ENCODE measurements at regions not wholly inside any gene's neighbourhood (a gene's known extent, or its start where the extent isn't known, plus 50 kb on each side); places are given as distances from the start of the nearest gene placed in this dataset.

DNA sequence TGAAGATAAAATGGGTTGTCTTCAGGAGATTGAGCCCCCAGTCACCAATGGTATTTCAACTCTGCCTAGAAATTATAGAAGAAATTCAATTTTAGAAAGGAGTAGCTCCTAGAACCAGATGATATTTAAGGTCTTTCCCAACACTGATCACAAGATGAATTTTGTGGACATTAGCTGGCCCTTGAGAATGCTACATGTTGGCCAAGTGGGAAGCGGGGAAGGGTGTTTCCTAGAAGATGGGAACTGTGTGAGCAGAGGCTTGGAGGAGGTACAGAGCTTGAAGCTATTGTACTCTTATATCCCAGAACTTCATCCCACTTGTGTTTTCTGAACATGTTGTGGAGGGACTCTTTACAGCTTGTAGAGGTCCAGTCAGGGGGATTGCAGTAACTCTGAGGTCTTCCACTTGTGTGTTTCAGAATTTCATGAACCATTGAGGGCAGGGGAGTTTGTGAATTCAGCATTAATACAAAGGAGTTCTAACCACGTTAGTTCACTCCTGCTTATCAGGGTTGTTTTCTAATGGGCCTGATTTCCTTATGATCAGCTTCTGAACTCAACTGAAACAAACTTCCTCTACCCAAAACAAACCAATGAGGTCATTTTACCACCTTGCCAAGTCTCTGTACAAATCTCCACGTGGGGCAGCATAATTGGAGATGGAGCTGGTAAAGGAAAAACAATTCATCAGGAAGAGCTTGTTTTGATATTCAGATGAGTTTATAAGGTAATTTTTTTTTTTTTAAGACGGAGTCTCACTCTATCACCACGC, 152.6 kb upstream of the TPM1 start:
- H3K4me3 ChIP-seq (ENCODE audit: low read depth, low read length), result no peak overlapping the region
- TF ChIP-seq, protein P1, sequence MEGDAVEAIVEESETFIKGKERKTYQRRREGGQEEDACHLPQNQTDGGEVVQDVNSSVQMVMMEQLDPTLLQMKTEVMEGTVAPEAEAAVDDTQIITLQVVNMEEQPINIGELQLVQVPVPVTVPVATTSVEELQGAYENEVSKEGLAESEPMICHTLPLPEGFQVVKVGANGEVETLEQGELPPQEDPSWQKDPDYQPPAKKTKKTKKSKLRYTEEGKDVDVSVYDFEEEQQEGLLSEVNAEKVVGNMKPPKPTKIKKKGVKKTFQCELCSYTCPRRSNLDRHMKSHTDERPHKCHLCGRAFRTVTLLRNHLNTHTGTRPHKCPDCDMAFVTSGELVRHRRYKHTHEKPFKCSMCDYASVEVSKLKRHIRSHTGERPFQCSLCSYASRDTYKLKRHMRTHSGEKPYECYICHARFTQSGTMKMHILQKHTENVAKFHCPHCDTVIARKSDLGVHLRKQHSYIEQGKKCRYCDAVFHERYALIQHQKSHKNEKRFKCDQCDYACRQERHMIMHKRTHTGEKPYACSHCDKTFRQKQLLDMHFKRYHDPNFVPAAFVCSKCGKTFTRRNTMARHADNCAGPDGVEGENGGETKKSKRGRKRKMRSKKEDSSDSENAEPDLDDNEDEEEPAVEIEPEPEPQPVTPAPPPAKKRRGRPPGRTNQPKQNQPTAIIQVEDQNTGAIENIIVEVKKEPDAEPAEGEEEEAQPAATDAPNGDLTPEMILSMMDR (IDR thresholded peaks at IDR 0.05; ENCODE audit: low read depth, low read length), result peak; percentile 2
- peak; percentile 63 for DNase-seq (ENCODE audit: low read depth, low spot score)
- in situ Hi-C loops (cut with HindIII; ENCODE audit: low sequenced_read_pairs), result no loop called here

DNA sequence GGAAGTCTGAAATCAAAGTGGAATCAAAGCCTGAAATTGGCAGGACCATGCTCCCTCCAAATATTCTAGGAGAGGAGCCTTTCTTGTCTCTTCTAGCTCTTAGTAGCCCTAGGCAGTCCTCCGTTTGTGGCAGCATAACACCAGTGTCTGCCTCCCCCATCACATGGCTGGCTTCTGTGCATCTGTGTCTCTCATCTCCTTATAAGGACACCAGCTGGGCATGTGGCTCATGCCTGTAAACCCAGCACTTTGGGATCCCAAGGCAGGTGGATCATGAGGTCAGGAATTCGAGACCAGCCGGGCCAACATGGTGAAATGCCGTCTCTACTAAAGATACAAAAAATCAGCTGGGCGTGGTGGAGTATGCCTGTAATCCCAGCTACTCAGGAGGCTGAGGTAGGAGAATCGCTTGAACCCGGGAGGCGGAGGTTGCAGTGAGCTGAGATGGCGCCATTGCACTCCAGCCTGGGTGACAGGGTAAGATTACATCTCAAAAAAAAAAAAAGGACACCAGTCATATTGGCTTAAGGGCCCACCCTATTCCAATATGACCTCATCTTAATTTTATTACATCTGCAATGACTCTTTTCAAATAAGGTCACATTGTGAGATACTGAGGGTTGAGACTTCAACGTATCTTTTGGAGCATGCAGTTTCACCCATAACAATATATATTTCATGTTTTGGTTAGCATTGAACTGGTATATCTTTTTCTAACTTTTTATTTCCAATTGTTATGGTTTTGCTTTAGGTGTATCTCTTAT, 148.0 kb upstream of the TPM1 start:
- TF ChIP-seq, protein P1 (IDR thresholded peaks at IDR 0.05; ENCODE audit: low read depth, low read length), result no peak
- in situ Hi-C loops (cut with HindIII; ENCODE audit: low sequenced_read_pairs), result no loop called here
- DNase-seq (ENCODE audit: low read depth, low spot score), result no peak
- H3K4me3 ChIP-seq (ENCODE audit: low read depth, low read length), result no peak overlapping the region

DNA sequence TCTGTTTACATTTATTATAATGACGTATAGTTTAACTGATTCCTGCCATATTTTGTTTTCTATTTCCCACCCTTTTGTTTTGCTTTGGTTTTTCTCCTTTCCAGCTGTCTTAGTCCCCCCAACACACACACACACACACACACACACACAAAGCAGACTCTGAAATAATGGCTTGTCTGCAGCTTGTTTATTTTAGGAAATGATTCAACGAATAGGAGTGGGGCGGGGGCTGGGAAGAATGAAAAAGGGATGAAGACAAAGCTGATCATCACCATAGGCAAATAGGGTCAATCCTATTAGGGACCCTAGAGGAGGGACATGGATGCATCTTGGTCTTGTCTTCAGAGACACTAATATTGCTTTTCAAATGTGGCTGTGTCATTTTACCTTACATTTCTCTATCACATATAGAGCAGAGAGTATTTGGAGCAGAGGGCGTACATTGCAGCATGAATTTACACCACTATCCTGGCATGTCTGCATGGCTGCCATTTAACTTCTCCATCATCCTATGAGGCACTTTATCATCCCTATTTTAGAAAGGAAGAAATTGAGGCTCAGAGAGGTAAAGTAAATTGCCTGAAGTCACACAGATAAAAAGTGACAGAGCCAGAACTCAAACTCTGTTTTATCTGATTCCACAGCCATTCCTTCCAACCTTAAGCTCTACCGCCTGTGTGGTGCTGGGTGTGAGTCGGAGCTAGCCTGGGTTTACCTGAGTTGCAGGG, 147.2 kb upstream of the TPM1 start:
- peak; percentile 92 for DNase-seq (ENCODE audit: low read depth, low spot score)
- H3K4me3 ChIP-seq (ENCODE audit: low read depth, low read length), result no peak overlapping the region
- in situ Hi-C loops (cut with HindIII; ENCODE audit: low sequenced_read_pairs), result no loop called here
- TF ChIP-seq, protein P1 (IDR thresholded peaks at IDR 0.05; ENCODE audit: low read depth, low read length), result no peak

DNA sequence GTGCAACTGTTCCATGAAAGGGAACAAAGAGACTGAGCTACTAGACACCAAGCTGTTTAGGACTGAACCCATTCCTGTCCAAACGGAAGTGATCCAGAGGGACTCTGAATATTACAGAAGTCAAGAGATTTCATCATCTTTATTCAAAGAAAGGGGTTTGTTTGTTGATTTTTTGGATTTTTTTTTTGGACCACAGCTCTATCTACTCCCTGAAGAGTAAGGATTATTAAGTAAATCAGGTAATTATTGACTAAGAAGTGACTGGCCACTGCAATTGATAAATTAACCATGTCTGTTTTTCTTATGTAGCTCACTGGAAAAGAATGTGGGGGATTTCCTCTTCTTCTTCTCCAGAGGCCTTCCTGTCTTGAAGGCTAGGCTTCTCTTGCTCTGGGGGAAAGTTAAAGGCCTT, 146.6 kb upstream of the TPM1 start:
- in situ Hi-C loops (cut with HindIII; ENCODE audit: low sequenced_read_pairs), result no loop called here
- no peak overlapping the region for H3K4me3 ChIP-seq (ENCODE audit: low read depth, low read length)

DNA sequence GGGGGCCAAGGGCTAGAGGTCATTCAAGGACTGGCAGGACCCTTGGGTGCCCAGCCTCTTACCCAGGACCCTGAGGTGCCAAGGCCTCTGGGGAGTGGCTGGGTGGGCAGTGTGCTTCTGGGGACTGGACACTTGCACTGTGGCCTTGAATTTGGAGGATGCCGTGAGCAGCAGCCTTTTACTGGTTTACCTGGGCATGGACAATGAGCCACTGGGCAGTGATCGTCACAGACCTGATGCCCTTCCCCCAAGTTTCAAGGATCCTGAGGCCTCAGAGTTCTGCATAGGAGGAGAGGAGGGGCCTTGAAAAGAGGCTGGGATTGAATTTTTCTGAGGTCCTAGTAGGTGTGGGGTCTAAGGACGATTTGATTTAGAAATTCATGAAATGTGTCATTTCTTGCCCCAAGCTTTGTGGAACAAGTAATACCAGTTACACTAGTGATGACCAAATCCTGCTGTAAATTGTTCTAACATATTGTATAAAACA, 146.1 kb upstream of the TPM1 start:
- no peak overlapping the region for H3K4me3 ChIP-seq (ENCODE audit: low read depth, low read length)
- in situ Hi-C loops (cut with HindIII; ENCODE audit: low sequenced_read_pairs), result no loop called here
- no peak for DNase-seq (ENCODE audit: low read depth, low spot score)
- TF ChIP-seq, protein P1 (IDR thresholded peaks at IDR 0.05; ENCODE audit: low read depth, low read length), result no peak

More for the DNA sequence above, 146.6 kb upstream of the TPM1 start:
- peak; percentile 88 for DNase-seq (ENCODE audit: low read depth, low spot score)
- TF ChIP-seq, protein P1 (IDR thresholded peaks at IDR 0.05; ENCODE audit: low read depth, low read length), result no peak

DNA sequence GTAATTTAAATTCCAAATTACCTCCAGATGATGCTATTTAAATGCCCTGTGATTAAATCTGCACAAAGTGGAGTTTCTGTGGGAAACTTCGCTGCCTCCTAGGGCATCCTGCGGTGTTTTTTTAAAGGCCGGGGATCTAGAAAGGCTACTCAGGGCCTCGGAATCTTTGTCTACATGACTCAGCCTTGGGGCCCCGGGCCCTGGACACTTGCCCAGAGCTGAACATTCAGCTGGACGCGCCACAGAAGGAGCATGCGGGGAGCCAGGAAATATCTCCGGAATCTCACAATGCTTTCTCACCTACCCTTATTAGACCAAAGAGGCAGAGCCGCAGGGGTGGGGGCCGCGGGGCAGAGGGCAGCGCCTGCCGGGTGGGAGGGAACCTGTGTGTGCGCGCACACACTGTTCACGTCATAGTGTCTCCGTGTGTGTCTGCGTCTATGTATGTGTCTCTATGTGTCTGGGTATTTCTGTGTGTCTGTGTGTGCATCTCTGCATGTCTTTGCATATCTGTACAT, 145.5 kb upstream of the TPM1 start:
- H3K4me3 ChIP-seq (ENCODE audit: low read depth, low read length), result no peak overlapping the region
- peak; percentile 100 for DNase-seq (ENCODE audit: low read depth, low spot score)
- TF ChIP-seq, protein P1 (IDR thresholded peaks at IDR 0.05; ENCODE audit: low read depth, low read length), result no peak
- in situ Hi-C loops (cut with HindIII; ENCODE audit: low sequenced_read_pairs), result no loop called here

Data from astrocyte of the spinal cord (primary cell).